NCI-H2196 treated with DMSO at 0.1 percent for 48 hours (cell line): ENCODE measurements at regions not wholly inside any gene's neighbourhood (a gene's known extent, or its start where the extent isn't known, plus 50 kb on each side); places are given as distances from the start of the nearest gene placed in this dataset.

Experiments used
- DNase-seq: peaks from one replicate; lab custom pipeline; 2025; ENCODE audit not compliant: unreplicated experiment; lab: John Stamatoyannopoulos, UW

- DNase-seq: no peak
Observed at GRCh38 chr19:31121501-31121900, 227.7 kb downstream of the TSHZ3 start.

GRCh38 chr19:31120952-31121351 is 228.3 kb downstream of the TSHZ3 start:
- DNase-seq: no peak

GRCh38 chr19:31119951-31120690 is 229.1 kb downstream of the TSHZ3 start:
- no peak for DNase-seq

DNA sequence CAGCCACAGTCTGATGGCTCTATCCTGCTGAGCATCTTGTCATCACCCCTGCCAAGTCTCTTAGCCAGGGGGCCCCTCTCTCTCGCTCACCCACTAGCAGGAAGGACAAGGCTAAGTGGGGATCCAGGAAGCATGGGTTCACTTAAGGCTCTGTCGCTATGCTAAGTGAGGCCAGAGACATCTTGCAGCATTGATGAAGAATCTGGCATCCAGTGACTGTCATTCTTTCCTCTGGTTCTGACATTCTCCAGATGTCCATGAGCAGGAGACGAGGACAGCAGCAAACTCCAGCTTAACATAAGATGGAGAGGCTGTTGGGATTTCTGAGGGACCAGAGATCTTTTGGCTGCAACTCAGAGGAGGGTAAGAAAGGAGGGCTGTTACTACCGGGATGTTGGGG is 230.2 kb downstream of the TSHZ3 start:
- DNase-seq: no peak

GRCh38 chr19:31118287-31118955 is 230.8 kb downstream of the TSHZ3 start:
- DNase-seq: no peak

DNA sequence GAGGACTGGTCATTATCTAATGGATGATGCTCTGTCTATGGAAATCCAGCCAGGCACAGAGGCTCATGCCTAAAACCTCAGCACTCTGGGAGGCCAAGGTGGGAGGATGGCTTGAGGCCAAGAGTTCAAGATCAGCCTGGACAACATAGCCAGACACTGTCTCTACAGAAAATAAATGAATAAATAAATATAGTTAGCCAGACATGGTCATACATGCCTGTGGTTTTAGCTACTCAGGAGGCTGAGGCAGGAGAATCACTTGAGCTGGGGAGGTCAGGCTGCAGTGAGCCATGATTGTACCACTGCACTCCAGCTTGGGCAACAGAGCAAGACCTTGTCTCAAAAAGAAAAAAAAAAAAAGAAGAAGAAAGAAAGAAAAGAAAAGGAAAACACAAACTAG is 234.7 kb downstream of the TSHZ3 start:
- DNase-seq: no peak

DNA sequence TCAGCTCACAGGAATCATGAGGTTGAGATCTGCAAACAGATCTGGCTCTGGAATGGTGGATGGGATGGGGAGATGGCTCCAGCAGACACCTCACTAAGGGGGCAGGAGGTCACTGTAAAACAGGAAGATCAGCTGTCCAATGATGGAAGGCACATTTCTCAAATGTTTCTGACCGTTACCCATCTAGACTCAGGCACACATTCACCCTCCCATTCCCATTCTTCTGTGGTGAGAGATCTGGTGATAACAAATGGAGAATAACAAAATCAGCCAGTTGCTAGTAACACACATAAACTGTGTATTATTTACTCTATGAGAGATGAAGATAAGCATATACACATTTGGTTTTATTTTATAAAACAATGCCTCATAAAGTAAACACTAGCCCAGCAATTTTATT is 235.9 kb downstream of the TSHZ3 start:
- DNase-seq: no peak

DNA sequence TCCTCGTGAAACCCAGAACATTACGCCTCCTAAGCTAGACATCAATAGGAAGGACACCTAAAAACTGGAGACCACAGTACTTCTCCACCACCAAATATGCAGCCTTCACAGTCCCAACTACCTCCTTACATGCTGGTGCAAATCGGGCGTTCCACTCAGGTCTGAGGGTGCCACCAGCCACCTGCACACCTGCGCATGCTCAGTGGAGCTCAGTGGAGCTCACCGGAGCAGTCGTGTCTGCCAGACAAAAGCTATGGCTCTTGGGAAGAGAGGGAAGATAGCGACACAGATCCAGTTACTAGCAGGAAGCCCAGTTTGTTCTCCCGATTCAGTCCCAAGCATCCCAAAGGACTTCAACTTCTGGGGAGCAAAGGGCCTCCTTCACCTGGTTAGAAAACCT is 237.1 kb downstream of the TSHZ3 start:
- DNase-seq: no peak

- no peak for DNase-seq
Observed at GRCh38 chr19:31111741-31112140, 237.5 kb downstream of the TSHZ3 start.

GRCh38 chr19:31110336-31110735 is 238.9 kb downstream of the TSHZ3 start:
- DNase-seq: no peak

- no peak for DNase-seq
Observed at GRCh38 chr19:31109636-31110035, 239.6 kb downstream of the TSHZ3 start.

DNA sequence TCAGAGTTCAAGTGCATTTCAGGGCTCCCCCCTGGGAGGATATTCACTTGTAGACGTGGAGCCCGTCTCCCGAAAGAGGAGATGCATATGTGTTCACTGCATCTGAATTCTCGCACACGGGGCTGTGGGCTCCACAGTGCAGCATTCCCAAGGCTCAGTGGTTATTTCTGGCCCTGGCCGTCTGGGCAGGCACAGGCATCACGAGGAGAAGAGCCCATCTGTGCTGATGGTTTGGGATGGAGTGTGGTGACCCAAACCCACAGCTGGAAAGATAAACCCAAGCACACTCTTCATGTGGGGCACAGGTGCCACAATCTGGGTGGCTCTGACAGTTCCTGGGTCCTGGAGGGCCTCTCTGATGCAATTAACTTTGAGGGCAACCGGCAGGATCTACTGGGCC is 242.1 kb downstream of the TSHZ3 start:
- DNase-seq: no peak

- DNase-seq: no peak
Observed at GRCh38 chr19:31105761-31106160, 243.5 kb downstream of the TSHZ3 start.

DNA sequence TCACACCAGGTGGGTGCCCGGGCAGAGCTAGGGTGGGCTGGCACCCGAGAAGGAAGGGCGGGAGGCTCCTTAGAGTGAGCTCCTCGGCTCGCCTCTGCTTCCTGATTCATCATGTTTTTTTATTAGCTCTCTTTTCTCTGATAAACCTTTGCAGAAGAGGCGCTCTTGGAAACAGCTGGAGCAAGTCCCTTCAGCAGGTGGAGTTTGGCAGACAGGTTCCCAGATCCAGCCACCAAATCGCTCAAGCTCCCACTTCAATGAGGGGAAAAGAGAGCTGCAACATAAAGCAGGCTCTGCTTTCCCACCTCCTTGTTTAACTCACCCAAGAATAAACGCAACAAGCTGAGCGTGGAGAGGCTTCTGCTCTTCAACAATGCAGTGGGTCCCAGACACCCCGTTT is 244.8 kb downstream of the TSHZ3 start:
- no peak for DNase-seq

DNA sequence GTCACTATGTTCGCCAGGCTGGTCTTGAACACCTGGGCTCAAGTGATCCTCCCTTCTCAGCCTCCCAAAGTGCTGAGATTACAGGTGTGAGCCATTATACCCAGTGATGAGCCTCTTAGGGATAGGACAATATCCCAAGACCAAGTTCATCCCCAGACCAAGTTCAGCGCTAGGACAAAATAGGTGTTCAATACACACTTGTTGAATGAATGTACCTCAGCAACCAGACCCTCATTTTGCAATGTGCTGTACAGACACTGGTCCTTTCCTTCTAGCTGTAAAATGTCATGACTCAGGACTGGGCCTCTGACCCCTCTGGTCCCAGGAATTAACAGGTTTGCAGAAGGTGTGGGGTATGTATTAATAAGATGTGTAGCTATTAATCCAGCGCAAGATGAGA is 246.0 kb downstream of the TSHZ3 start:
- no peak for DNase-seq

DNA sequence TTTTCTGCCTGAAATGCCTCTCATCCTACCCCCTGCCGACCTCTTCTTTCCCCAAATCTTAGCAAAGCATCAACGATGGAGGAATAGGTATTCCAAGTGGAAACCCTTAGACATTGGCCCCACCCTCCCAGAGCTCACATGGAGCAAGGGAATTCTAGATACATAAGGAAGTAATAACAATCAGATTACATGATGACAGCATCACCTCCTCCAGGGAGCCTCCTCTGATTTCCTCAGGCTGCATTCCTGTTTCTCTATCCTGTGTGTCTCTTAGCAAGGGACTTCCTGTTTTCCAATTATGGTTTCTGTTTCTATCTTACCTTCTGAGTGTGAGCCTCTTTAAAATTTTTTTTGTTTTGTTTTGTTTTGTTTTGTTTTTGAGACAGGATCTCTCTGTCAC is 246.6 kb downstream of the TSHZ3 start:
- DNase-seq: no peak

DNA sequence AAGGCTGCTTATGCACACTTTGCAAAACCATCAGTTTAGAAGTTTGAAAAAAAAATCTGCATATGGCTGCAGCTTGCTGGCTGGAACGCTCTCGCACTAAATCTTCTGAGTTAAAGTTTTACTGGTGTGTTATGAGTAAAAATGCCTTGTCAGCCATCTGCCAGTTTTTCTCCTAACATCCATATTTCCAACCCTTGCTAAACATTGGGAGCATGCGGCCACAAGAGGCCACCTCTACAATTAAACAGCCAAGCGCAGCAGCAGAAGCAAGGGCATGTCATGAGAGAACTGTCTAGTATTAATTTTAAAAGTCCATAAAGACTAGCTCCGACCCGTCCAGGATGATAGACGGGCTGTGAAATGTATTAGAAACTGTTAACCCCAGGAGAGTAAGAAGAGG is 248.3 kb downstream of the TSHZ3 start:
- DNase-seq: no peak

DNA sequence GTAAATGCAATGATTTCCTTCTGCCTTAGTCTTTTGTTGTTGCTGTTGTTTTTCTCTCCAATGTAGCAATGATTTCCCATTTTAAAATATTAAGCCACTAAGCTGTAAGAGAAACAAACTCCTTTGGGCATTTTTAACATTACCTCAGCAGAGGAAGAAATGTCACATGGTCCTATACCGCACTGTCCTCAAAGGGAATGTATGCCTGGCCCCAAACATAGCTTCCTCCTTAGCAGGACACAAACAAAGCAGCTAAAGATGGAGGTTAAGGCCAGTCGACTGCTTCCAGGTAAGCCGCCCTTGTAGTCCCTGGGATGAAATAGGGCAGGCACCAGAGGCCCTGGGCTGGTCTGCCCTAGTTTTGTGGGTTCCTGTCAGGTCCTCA is 249.0 kb downstream of the TSHZ3 start:
- DNase-seq: no peak

DNA sequence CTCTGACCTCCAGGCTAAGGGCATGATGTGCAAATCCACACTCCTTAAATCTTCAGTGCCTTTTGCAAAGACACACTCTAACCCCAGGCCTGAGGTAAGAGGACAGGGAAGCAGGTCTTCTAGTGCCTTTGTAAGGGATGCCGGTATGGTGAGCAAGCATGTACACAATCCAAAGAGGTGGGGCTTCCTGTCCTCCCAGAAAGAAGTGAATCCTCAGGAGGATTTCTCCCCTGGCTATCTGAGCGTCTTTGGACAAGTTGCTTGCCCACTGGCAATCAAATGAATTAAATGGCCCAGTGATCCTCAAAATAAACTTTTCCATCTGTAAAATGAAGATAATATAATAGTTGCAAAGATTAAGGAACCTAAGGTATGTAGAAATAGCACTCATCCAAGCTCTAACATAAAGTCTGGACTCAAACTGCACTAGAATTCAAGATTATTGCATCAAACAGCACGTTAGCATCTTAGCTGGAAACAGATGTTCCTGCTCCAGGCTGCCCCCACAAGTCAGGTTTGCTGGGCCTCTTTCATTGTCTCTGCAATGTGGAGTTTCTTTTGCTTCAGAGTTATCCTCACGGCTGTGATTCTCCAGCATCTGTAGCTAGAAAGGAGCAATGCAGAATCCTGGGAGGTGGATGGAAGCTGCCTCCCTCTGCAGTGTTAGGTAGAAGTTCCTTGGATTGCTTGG is 249.6 kb downstream of the TSHZ3 start:
- DNase-seq: no peak

- DNase-seq: no peak
Observed at GRCh38 chr19:31098836-31099235, 250.4 kb downstream of the TSHZ3 start.

DNA sequence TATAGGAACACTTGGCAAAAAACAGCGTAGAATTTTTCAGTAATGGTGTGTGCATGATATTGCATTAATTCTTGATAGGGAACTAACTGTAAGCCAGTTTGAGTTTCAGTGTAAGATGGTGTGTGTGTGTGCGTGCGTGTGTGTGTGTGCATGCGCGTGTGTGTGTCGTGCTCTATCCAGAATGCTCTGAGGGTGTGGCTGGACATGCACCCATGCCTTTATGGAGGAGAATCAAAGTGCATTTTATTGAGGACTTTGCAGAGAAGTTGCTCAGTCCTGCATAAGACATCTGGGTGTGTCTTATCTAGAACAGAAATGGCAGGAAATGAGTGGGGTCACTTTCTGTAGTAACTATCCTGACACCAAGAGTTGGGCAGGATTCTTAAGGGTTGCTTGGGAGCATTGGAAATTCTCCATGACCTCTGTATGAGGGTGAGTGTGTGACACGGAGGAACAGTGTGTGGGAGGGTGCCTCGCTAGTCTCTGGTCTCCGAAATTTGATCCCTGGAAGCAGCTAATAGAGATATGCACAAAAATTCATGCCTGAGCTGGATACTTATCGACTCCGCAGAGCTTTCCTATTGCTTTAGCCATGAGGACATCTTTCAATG is 252.2 kb downstream of the TSHZ3 start:
- DNase-seq: no peak
